ENCODE measurements at regions not wholly inside any gene's neighbourhood (a gene's known extent, or its start where the extent isn't known, plus 50 kb on each side); places are given as distances from the start of the nearest gene placed in this dataset.
"Not testable (repeated sequence)": the region's sequence is repeated elsewhere in the genome, so short reads cannot be mapped to it uniquely, and the experiment has no call there.

DNA sequence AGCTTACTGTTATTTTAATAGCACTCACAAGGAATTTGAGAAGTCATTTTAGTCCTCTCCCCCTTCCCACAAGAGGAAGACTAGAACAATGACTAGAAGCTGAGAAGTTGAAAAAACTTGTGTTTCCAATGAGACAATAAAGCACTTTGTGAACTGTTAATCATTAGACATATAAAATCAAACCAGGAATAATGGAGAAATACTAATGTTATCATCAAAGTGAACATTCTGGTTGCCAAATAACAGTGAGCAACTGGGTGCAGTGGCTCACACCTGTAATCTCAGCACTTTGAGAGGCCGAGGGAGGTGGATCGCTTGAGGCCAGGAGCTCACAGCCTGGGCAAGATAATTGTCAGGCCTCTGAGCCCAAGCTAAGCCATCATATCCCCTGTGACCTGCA, 54.0 kb upstream of the RASAL2 start:
- Histone ChIP-seq H3K4me1 (no peaks in the 10 kb centered on the region), H3K4me3 (ENCODE audit: low read depth, low read length) (no peak overlapping the region), H3K36me3 (ENCODE audit: control insufficient read depth, insufficient read depth, low read length) (no peaks in the 10 kb centered on the region), H3K9me3 (ENCODE audit: control insufficient read depth, low read length) (no peaks in the 10 kb centered on the region), H3K27ac (no peak overlapping the region), H3K9ac (no peak overlapping the region), H3K4me2 (ENCODE audit: low read length) (no peak overlapping the region), H3K79me2 (no peaks in the 10 kb centered on the region), H3K27me3 (ENCODE audit: control insufficient read depth, insufficient read depth, low read length) (no peaks in the 10 kb centered on the region), H2AFZ (no peak overlapping the region)
- TF ChIP-seq, protein P1, sequence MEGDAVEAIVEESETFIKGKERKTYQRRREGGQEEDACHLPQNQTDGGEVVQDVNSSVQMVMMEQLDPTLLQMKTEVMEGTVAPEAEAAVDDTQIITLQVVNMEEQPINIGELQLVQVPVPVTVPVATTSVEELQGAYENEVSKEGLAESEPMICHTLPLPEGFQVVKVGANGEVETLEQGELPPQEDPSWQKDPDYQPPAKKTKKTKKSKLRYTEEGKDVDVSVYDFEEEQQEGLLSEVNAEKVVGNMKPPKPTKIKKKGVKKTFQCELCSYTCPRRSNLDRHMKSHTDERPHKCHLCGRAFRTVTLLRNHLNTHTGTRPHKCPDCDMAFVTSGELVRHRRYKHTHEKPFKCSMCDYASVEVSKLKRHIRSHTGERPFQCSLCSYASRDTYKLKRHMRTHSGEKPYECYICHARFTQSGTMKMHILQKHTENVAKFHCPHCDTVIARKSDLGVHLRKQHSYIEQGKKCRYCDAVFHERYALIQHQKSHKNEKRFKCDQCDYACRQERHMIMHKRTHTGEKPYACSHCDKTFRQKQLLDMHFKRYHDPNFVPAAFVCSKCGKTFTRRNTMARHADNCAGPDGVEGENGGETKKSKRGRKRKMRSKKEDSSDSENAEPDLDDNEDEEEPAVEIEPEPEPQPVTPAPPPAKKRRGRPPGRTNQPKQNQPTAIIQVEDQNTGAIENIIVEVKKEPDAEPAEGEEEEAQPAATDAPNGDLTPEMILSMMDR (IDR thresholded peaks at IDR 0.05), result no peak

DNA sequence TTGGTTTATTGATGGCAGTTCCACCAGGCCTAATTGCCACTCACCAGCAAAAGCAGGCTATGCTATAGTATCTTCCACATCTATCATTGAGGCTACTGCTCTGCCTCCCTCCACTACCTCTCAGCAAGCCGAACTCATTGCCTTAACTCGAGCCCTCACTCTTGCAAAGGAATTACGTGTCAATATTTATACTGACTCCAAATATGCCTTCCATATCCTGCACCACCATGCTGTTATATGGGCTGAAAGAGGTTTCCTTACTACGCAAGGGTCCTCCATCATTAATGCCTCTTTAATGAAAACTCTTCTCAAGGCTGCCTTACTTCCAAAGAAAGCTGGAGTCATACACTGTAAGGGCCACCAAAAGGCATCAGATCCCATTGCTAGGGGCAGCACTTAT, 50.0 kb upstream of the RASAL2 start:
- H3K4me1 ChIP-seq; H3K27me3 ChIP-seq (ENCODE audit: control insufficient read depth, insufficient read depth, low read length); H3K36me3 ChIP-seq (ENCODE audit: control insufficient read depth, insufficient read depth, low read length); H3K27ac ChIP-seq; H3K79me2 ChIP-seq; H3K9me3 ChIP-seq (ENCODE audit: control insufficient read depth, low read length); H3K4me2 ChIP-seq (ENCODE audit: low read length); H2AFZ ChIP-seq; H3K9ac ChIP-seq; H3K4me3 ChIP-seq (ENCODE audit: low read depth, low read length): not testable (repeated sequence)

Measured in parathyroid adenoma (tissue), 2 donors.